Lower leg skin (tissue), 4 donors: ENCODE measurements at regions not wholly inside any gene's neighbourhood (a gene's known extent, or its start where the extent isn't known, plus 50 kb on each side); places are given as distances from the start of the nearest gene placed in this dataset.

Experiments used
- DNase-seq, 2 donors: peaks; one replicate each; pipeline ENCODE4 v3.0.0-alpha.2; 2019; ENCODE audit warnings: low spot score in 2 of 2
- H3K4me3 ChIP-seq: fragments of 200-600 bp; sonication (generic); 2 replicates; pipeline ENCODE4 v1.5.1; 2017; ENCODE audit warnings: mild to moderate bottlenecking, low read depth; ENCODE audit not compliant: poor library complexity, severe bottlenecking
- POLR2A ChIP-seq, 2 donors: fragments of 450-650 bp; IDR thresholded peaks; one replicate each; pipeline ENCODE4 v1.6.1; 2016 to 2017; ENCODE audit warnings: antibody characterized with exemption in 2 of 2, mild to moderate bottlenecking in 1 of 2, moderate library complexity in 1 of 2
- WGBS, 2 donors: methylation state at CpG; one replicate each; pipeline ENCODE4 v1.1.5; 2018; 5-methylcytosine and 5-hydroxymethylcytosine counted together
- intact Hi-C: fragments of 100-400 bp; cut with DNase I; formaldehyde crosslinking; loops from one replicate; pipeline ENCODE4 v1.15.0; 2023; ENCODE audit warnings: low total_unique reads
- TF ChIP-seq, protein P1 (sequence below), 3 donors: fragments of 450-650 bp; IDR thresholded peaks; one replicate each; pipeline ENCODE4 v1.5.1; 2016; ENCODE audit warnings: antibody characterized with exemption in 3 of 3, mild to moderate bottlenecking in 3 of 3, moderate library complexity in 2 of 3

- TF ChIP-seq, protein P1, sequence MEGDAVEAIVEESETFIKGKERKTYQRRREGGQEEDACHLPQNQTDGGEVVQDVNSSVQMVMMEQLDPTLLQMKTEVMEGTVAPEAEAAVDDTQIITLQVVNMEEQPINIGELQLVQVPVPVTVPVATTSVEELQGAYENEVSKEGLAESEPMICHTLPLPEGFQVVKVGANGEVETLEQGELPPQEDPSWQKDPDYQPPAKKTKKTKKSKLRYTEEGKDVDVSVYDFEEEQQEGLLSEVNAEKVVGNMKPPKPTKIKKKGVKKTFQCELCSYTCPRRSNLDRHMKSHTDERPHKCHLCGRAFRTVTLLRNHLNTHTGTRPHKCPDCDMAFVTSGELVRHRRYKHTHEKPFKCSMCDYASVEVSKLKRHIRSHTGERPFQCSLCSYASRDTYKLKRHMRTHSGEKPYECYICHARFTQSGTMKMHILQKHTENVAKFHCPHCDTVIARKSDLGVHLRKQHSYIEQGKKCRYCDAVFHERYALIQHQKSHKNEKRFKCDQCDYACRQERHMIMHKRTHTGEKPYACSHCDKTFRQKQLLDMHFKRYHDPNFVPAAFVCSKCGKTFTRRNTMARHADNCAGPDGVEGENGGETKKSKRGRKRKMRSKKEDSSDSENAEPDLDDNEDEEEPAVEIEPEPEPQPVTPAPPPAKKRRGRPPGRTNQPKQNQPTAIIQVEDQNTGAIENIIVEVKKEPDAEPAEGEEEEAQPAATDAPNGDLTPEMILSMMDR (IDR thresholded peaks at IDR 0.05), result no peak
- TF ChIP-seq POLR2A (IDR thresholded peaks at IDR 0.05), result no peak
- no peak overlapping the region for H3K4me3 ChIP-seq
- no peak for DNase-seq
- 86 to 88% methylated on average over 3 of the region's 3 CpGs for WGBS, 2 donors
- intact Hi-C loops, result no loop called here
Measured at GRCh38 chr13:81025091-81025490, 684.2 kb upstream of the SPRY2 start.

DNA sequence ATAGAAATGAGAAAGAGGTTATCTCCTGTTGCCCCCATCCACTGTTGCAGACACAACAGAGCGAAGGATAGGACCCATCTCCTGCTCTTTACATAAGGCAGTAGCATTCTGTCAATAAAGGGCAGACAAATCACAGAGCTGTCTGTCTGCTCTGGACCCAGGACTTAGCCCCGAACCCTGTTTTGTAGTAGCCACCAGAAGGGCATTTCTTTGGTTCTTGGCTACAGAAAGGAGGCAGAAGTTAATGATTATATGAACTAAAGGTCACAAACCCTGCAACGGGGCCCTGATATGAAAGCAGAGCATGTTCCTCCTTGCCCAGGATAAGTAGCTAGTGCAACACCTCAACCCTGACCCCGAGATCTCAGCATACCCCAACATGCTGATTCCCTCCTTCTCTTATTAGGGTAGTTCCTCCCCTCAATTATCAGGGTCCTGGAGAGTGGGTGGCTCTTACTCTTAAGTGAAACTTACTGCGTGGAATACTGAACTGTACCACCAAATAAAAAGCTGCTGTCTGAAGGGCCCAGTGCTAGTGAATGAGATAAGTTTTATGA, 680.4 kb upstream of the SPRY2 start:
- WGBS, 2 donors, result 86 to 91% methylated on average over 5 of the region's 5 CpGs
- intact Hi-C loops, result no loop called here
- TF ChIP-seq POLR2A (IDR thresholded peaks at IDR 0.05), result no peak
- TF ChIP-seq, protein P1 (IDR thresholded peaks at IDR 0.05), result no peak

GRCh38 chr13:81020010-81020409, 679.1 kb upstream of the SPRY2 start:
- intact Hi-C loops, result no loop called here
- H3K4me3 ChIP-seq, result no peak overlapping the region
- 71 to 76% methylated on average over 2 of the region's 2 CpGs for WGBS, 2 donors
- TF ChIP-seq, protein P1 (IDR thresholded peaks at IDR 0.05), result no peak
- no peak for TF ChIP-seq POLR2A (IDR thresholded peaks at IDR 0.05)
- no peak for DNase-seq

More for the DNA sequence above, 680.4 kb upstream of the SPRY2 start:
- no peak overlapping the region for H3K4me3 ChIP-seq
- DNase-seq, result no peak

- TF ChIP-seq POLR2A (IDR thresholded peaks at IDR 0.05), result no peak
- TF ChIP-seq, protein P1 (IDR thresholded peaks at IDR 0.05), result no peak
- no peak for DNase-seq
- WGBS, 2 donors, result 58 to 64% methylated on average over 3 of the region's 3 CpGs
- intact Hi-C loops, result no loop called here
- no peak overlapping the region for H3K4me3 ChIP-seq
Measured at GRCh38 chr13:81018936-81019335, 678.0 kb upstream of the SPRY2 start.

GRCh38 chr13:81017513-81018152, 676.7 kb upstream of the SPRY2 start:
- 27 to 30% methylated on average over 4 of the region's 4 CpGs for whole genome bisulfite sequencing, 2 donors
- TF ChIP-seq, protein P1 (IDR thresholded peaks at IDR 0.05), result no peak
- no peak for TF ChIP-seq POLR2A (IDR thresholded peaks at IDR 0.05)
- DNase-seq, result no peak
- intact Hi-C loops, result no loop called here
- H3K4me3 ChIP-seq, result no peak overlapping the region

DNA sequence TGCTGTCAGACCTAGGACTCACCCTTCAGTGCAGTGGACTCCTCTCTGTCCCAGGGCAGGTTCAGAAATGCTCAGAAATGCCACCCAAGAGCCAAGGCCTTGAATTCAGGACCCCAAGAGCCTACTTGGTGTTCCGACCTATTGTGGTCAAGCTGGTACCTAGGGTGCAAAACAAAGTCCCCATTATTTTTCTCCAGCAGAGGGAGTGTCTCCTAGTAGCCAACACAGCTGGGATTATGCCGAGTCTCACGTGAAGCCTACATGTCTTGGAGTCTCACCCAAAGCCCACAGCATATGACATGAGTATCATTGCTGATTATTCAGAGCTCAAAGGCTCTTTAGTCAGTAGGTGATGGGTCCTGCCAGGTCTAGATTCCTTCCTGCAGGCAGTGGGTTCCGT, 671.1 kb upstream of the SPRY2 start:
- no peak for TF ChIP-seq POLR2A (IDR thresholded peaks at IDR 0.05)
- TF ChIP-seq, protein P1 (IDR thresholded peaks at IDR 0.05), result no peak
- no peak overlapping the region for H3K4me3 ChIP-seq
- intact Hi-C loops, result no loop called here
- DNase-seq, result no peak
- WGBS, 2 donors, result 93 to 95% methylated on average over 4 of the region's 4 CpGs
